GM12874 (cell line): ENCODE measurements at regions not wholly inside any gene's neighbourhood (a gene's known extent, or its start where the extent isn't known, plus 50 kb on each side); places are given as distances from the start of the nearest gene placed in this dataset.

Experiments
- CTCF ChIP-seq: IDR thresholded peaks from 2 replicates; pipeline ENCODE4 v1.5.1; 2011; ENCODE audit warnings: low read depth, mild to moderate bottlenecking, control low read depth, low read length, moderate library complexity; ENCODE audit not compliant: insufficient read depth

GRCh38 chr12:81988362-81988761, 229.2 kb upstream of the PPFIA2 start:
- TF ChIP-seq CTCF, result no peak

GRCh38 chr12:81987371-81987770, 228.2 kb upstream of the PPFIA2 start:
- no peak for TF ChIP-seq CTCF

- TF ChIP-seq CTCF, result no peak
These were observed 217.5 kb upstream of the PPFIA2 start for GRCh38 chr12:81976661-81977060.

- TF ChIP-seq CTCF, result no peak
These were observed 215.6 kb upstream of the PPFIA2 start for GRCh38 chr12:81974762-81975161.

- TF ChIP-seq CTCF, result no peak
These were observed 209.3 kb upstream of the PPFIA2 start for GRCh38 chr12:81968421-81968820.

- TF ChIP-seq CTCF, result no peak
These were observed 204.5 kb upstream of the PPFIA2 start for GRCh38 chr12:81963636-81964035.

GRCh38 chr12:81963026-81963425, 203.9 kb upstream of the PPFIA2 start:
- no peak for TF ChIP-seq CTCF
